ENCODE measurements at regions not wholly inside any gene's neighbourhood (a gene's known extent, or its start where the extent isn't known, plus 50 kb on each side); places are given as distances from the start of the nearest gene placed in this dataset.

GRCh38 chr17:77907497-77908461 is 50.7 kb upstream of the TNRC6C start:
- no peak for TF ChIP-seq POLR2A (IDR thresholded peaks at IDR 0.05)
- no peak for TF ChIP-seq CTCF (IDR thresholded peaks at IDR 0.05)
